ENCODE measurements at regions not wholly inside any gene's neighbourhood (a gene's known extent, or its start where the extent isn't known, plus 50 kb on each side); places are given as distances from the start of the nearest gene placed in this dataset.

- Histone ChIP-seq H3K79me2 (ENCODE audit: control insufficient read depth in 1 of 2, insufficient read depth in 2 of 2, low read length in 2 of 2) (no peaks in the 10 kb centered on the region), H3K14ac (ENCODE audit: insufficient read length) (no peak overlapping the region), H3K4me3 (ENCODE audit: extremely low read depth in 1 of 4, insufficient read depth in 2 of 4, low read depth in 3 of 4, low read length in 4 of 4) (no peak overlapping the region), H2BK12ac (ENCODE audit: low read depth, low read length) (no peak overlapping the region), H3K18ac (ENCODE audit: extremely low read depth, low read length) (no peak overlapping the region), H2AK5ac (ENCODE audit: low read depth, low read length) (no peak overlapping the region), H3K9me3 (ENCODE audit: insufficient read depth in 2 of 2, low read depth in 1 of 2, low read length in 1 of 2) (no peaks in the 10 kb centered on the region), H2BK20ac (ENCODE audit: low read length) (no peak overlapping the region), H3K27ac (ENCODE audit: low read depth, low read length) (no peak overlapping the region), H3K4ac (replicated peaks; ENCODE audit: insufficient read length, low read depth, low read length) (no peak overlapping the region), H3K4me2 (ENCODE audit: insufficient read depth in 1 of 2, low read depth in 2 of 2, low read length in 2 of 2) (no peak overlapping the region), H4K91ac (replicated peaks; ENCODE audit: insufficient read length, low read length) (no peak overlapping the region), H2BK15ac (ENCODE audit: low read length) (no peak overlapping the region), H3K9ac (replicated peaks in 1 of 4; ENCODE audit: extremely low read depth in 1 of 4, low read depth in 3 of 4, low read length in 3 of 4) (no peak overlapping the region), H3K23ac (ENCODE audit: insufficient read length) (no peak overlapping the region), H4K8ac (ENCODE audit: extremely low read depth, insufficient read depth, low read length) (no peak overlapping the region), H4K5ac (ENCODE audit: insufficient read length, low read depth, low read length) (no peak overlapping the region), H2BK120ac (replicated peaks; ENCODE audit: low read depth, low read length) (no peak overlapping the region), H3K27me3 (replicated peaks in 1 of 4; ENCODE audit: control insufficient read depth in 3 of 4, extremely low read depth in 1 of 4, insufficient read depth in 3 of 4, low read length in 3 of 4) (no peaks in the 10 kb centered on the region; a peak in 1 of 7 replicates), H3K56ac (replicated peaks; ENCODE audit: insufficient read length, low read depth, low read length) (no peak overlapping the region), H4K20me1 (replicated peaks in 1 of 2; ENCODE audit: control insufficient read depth in 1 of 2, insufficient read depth in 2 of 2, low read length in 2 of 2) (no peaks in the 10 kb centered on the region), H2BK5ac (ENCODE audit: low read depth, low read length) (no peak overlapping the region), H3K36me3 (ENCODE audit: control insufficient read depth in 2 of 4, insufficient read depth in 4 of 4, low read length in 3 of 4) (no peaks in the 10 kb centered on the region), H2AFZ (ENCODE audit: low read length) (no peak overlapping the region), H3K23me2 (ENCODE audit: low read depth, low read length) (no peaks in the 10 kb centered on the region), H3K79me1 (ENCODE audit: low read depth, low read length) (no peaks in the 10 kb centered on the region), H3K4me1 (replicated peaks in 1 of 4; ENCODE audit: control insufficient read depth in 3 of 4, insufficient read depth in 4 of 4, low read length in 3 of 4) (no peaks in the 10 kb centered on the region)
- ChIA-PET CTCF (ENCODE audit: partially characterized antibody) (interaction anchor here (1.3 kb wide), 1 partner anchor 207 kb away, joined by 7 read pairs; no protein-coding TSS in a partner anchor), POLR2A (ENCODE audit: partially characterized antibody) (no interaction called here)
- DNase-seq (ENCODE audit: low read depth in 1 of 2, low spot score in 2 of 2) (no peak), FAIRE-seq (no peak)
- 85% methylated on average over 2 of the region's 2 CpGs; no CpG with 5 or more reads in 1 of the 2 experiments for WGBS, 2 experiments (ENCODE audit: extremely low coverage in 1 of 2, insufficient coverage in 1 of 2, insufficient read length in 1 of 2, insufficient replicate concordance in 2 of 2, low coverage in 1 of 2, low lambda C conversion rate in 2 of 2, missing lambda C conversion rate in 1 of 2)
- TF ChIP-seq KDM1A (IDR thresholded peaks at IDR 0.05; ENCODE audit: borderline replicate concordance, low read length) (no peak), CHD2 (IDR thresholded peaks at IDR 0.05; ENCODE audit: low read length) (no peak), EZH2 (IDR thresholded peaks at IDR 0.05; ENCODE audit: low read depth, low read length, severe bottlenecking) (no peak), TAF1 (IDR thresholded peaks at IDR 0.05; ENCODE audit: low read depth, low read length) (no peak), TCF12 (IDR thresholded peaks at IDR 0.05; ENCODE audit: low read depth, low read length) (no peak), JUND (IDR thresholded peaks at IDR 0.05; ENCODE audit: low read length) (no peak), POLR2AphosphoS5 (IDR thresholded peaks at IDR 0.05; ENCODE audit: low read depth, low read length) (no peak), SIRT6 (IDR thresholded peaks at IDR 0.05; ENCODE audit: low read length) (no peak), ASH2L (IDR thresholded peaks at IDR 0.05; ENCODE audit: low read length) (no peak), NANOG (IDR thresholded peaks at IDR 0.05; ENCODE audit: insufficient read depth, low read depth, low read length, poor library complexity, severe bottlenecking) (no peak), SRF (IDR thresholded peaks at IDR 0.05; ENCODE audit: low read depth, low read length) (no peak), TAF7 (optimal IDR thresholded peaks at IDR 0.05; ENCODE audit: borderline replicate concordance, low read depth, low read length) (no peak), NRF1 (IDR thresholded peaks at IDR 0.05; ENCODE audit: low read depth, low read length) (no peak), CEBPB (IDR thresholded peaks at IDR 0.05; ENCODE audit: low read depth, low read length) (no peak)
Observed at GRCh38 chr2:133768256-133768655, 200.0 kb upstream of the NCKAP5 start.

Data from H1 (cell line).